ENCODE measurements at regions not wholly inside any gene's neighbourhood (a gene's known extent, or its start where the extent isn't known, plus 50 kb on each side); places are given as distances from the start of the nearest gene placed in this dataset.
A peak's percentile ranks its signal among the peaks of the same experiment; 100 is the strongest.

DNA sequence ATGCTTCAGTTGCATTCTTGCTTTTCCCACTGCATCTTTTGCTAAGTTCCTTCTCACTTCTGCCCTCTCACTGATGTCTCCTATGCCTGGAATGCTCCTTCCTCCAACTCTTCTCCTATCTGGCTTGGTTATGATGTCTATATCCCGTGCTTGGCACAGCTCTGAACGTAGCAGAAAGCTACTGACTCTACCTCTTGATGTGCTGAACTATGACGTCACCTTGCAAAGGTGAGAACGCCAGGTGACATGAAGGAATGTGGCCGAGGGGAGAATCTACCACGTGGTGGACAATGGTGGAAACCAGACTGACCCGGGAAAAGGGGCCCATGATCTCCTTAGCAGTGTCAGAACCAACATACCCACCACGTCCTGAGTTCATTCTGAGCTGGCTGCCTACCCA, 209.7 kb downstream of the SH3BP4 start:
- DNase-seq (ENCODE audit: low read depth), result no peak
- in situ Hi-C loops (cut with HindIII; ENCODE audit: low pct_unique_long_range_greater_than_20kb, low sequenced_read_pairs), result no loop called here

- in situ Hi-C loops (cut with HindIII; ENCODE audit: low pct_unique_long_range_greater_than_20kb, low sequenced_read_pairs), result no loop called here
- peak; percentile 14 for DNase-seq (ENCODE audit: low read depth)
Observed at GRCh38 chr2:235162082-235162836, 210.4 kb downstream of the SH3BP4 start.

DNA sequence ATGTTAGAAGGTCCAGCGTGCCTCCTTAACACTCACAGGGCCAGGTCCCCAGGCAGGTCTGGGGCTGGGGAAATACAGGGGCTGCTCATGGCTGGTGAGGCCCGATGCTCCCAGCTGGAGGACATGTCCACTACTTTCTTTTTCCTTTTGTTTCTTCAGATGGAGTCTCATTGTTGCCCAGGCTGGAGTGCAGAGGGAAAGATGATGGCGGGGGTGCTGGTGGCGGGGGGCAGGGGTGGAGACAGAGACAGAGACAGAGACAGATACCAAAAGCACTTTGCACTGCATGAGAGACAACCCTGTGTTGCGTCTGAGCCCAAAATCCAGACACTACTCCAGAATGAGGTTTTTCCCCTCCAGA, 211.0 kb downstream of the SH3BP4 start:
- in situ Hi-C loops (cut with HindIII; ENCODE audit: low pct_unique_long_range_greater_than_20kb, low sequenced_read_pairs), result no loop called here
- no peak for DNase-seq (ENCODE audit: low read depth)

DNA sequence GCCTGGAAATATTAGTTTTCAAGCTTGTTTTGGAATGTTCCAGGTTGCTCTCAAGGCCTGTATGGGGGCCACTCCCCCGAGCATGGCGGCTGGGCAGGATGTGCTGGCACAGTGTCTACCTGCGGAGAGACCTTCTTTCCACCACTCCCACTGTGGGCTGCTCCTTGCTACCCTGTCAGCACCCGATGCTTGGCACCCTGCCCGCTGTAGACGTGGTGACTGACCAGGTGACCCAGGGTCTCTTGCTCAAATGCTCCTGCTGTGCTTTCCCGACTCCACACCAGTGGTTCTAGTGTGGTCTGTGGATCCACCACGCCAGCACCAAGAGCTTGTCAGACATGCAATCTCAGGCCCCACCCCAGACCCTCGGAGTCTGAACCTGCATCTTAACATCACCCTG, 213.3 kb downstream of the SH3BP4 start:
- in situ Hi-C loops (cut with HindIII; ENCODE audit: low pct_unique_long_range_greater_than_20kb, low sequenced_read_pairs), result no loop called here
- DNase-seq (ENCODE audit: low read depth), result no peak

DNA sequence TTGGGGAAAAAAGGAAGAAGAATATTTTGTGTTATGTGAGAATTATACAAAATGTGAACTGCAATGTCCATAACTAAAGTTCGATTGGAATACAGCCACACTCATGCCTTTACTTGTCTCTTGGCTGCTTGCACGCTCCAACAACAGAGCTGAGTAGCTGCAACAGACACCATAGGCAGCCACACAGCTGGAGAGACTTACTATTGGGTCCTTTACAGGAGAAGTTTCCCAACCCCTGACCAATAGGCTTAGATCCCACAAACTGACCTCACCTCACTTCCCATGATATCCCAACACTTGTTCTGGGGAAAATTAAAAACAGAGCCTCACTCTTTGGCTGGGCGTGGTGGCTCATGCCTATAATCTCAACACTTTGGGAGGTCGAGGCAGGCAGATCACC, 213.8 kb downstream of the SH3BP4 start:
- in situ Hi-C loops (cut with HindIII; ENCODE audit: low pct_unique_long_range_greater_than_20kb, low sequenced_read_pairs), result no loop called here
- no peak for DNase-seq (ENCODE audit: low read depth)

DNA sequence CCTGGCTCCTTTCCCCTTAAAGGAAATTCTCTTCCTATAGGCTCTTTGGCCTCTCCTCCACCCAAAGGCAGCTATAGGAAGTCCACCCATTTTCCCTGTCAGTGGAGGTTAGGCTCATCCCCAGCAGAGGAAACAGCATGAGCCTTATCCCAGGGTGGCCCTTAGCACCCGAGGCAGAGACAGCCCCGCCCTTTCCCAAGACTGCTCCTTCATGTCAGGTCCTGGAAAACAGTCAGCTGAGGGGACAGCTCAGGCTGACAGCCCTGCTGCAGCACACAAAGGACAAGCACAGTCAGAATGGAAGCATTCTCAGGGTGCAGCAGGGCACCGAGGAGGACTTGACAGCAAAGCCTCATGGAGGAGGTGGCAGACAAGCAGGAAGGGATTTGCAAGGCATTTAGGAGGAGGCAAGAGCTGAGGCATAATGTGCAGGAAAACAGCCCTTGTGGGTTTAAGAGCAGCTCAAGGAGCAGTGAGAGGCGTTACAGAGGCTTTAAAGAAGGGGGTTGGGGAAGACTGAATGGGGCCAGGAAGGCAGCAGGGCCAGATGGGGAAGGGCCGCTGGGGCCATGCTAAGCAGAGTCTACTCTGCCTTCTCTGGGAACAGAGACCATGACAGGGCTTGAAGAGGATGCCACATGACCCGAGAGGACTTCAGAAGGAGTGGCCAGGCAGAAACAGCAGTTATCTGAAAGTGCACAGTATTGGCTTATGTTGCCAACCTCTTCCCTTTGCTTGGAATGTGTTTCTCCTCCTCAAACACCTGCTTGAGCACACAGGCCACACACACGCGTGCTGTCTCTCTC, 216.6 kb downstream of the SH3BP4 start:
- DNase-seq (ENCODE audit: low read depth), result no peak
- in situ Hi-C loops (cut with HindIII; ENCODE audit: low pct_unique_long_range_greater_than_20kb, low sequenced_read_pairs), result no loop called here

DNA sequence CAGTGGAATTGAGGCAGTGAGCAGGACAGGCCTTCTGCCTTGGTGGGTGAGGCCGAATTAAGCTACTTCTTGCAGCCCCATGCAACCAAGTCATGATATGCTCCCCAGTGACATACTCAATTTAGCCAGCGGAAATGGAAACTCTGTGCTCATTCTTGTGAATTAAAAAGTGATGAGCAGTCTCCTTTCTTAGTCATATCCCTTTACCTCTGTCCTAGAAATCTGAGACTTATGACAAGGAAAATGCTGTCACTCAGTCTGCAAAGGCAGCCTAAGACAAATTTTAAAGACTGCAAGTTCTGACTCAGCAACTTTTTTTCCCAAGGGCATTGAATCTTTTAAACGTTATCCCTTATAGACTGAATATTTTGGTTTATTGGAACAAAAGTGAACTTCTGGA, 218.2 kb downstream of the SH3BP4 start:
- DNase-seq (ENCODE audit: low read depth), result peak; percentile 61
- in situ Hi-C loops (cut with HindIII; ENCODE audit: low pct_unique_long_range_greater_than_20kb, low sequenced_read_pairs), result no loop called here

DNA sequence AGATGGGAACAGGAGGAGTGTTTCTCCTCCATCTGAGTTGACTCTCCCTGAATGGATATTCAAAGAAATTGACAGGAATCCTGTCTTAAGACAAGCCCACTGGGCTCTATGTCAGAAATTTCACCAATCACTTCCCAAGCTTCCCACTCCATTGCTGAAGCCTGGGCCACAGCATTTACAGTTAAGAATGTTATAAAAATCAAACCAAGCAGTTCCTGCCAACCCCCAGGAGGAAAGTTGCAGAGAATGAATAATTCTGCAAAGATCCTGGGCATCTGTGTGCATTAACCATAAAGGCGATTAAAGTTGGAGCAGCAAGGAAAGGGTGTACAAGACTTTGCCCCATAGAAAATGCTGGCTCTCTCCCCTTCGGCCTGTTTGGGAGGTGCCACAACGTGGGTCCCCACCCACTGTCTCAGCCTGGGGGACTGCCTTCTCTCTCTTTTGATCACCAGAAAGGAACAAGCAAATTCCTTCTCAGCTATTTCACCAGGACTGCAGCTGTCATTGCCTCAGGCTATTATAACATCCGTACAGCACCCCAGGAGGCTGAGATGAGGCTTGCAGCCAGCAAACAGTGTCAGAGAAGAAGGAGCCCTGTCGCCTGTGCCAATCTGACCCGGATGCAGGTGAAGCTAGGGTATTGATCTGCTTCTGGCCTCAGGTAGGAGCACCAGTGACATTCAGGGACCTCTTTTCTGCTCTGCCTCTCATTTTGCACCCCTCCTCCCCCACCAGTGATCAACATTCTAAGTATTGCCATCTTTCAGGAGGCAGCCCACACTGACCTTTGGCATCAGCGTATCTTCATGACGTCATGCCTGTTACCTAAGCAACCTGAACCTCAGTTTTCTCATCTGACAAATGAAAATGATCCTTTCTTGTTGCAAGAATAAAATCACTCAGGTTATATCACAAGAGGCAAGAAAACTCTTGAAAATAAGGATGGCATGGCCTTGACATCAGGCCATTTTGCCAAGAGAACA, 219.0 kb downstream of the SH3BP4 start:
- in situ Hi-C loops (cut with HindIII; ENCODE audit: low pct_unique_long_range_greater_than_20kb, low sequenced_read_pairs), result no loop called here

GRCh38 chr2:235171550-235172031, 219.8 kb downstream of the SH3BP4 start:
- in situ Hi-C loops (cut with HindIII; ENCODE audit: low pct_unique_long_range_greater_than_20kb, low sequenced_read_pairs), result no loop called here
- peak; percentile 58 for DNase-seq (ENCODE audit: low read depth)

More for the DNA sequence above, 219.0 kb downstream of the SH3BP4 start:
- DNase-seq (ENCODE audit: low read depth), result peak; percentile 75

- no peak for DNase-seq (ENCODE audit: low read depth)
- in situ Hi-C loops (cut with HindIII; ENCODE audit: low pct_unique_long_range_greater_than_20kb, low sequenced_read_pairs), result no loop called here
Observed at GRCh38 chr2:235180642-235181041, 228.8 kb downstream of the SH3BP4 start.

DNA sequence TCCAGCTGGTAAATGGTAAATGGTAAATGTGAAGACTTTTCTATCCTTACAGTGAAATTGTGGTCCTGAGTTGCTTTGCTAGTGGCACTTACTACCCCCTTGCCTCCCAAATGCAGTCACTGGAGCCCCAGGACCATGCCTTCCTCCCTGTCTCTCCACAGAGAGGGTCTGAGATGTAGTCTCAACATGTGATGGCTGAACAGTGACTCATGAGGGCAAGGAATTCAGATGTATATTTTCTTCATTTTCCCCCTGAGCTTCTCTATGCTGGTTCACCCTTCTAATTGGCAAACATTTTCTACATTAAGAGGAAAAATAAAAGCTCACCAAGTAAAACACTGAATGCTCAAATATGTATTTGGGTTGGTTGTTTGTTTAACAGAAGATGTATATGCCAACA, 232.0 kb downstream of the SH3BP4 start:
- in situ Hi-C loops (cut with HindIII; ENCODE audit: low pct_unique_long_range_greater_than_20kb, low sequenced_read_pairs), result no loop called here
- no peak for DNase-seq (ENCODE audit: low read depth)

- in situ Hi-C loops (cut with HindIII; ENCODE audit: low pct_unique_long_range_greater_than_20kb, low sequenced_read_pairs), result no loop called here
- no peak for DNase-seq (ENCODE audit: low read depth)
Observed at GRCh38 chr2:235187806-235188205, 236.0 kb downstream of the SH3BP4 start.

GRCh38 chr2:235191486-235191885, 239.7 kb downstream of the SH3BP4 start:
- DNase-seq (ENCODE audit: low read depth), result no peak
- in situ Hi-C loops (cut with HindIII; ENCODE audit: low pct_unique_long_range_greater_than_20kb, low sequenced_read_pairs), result no loop called here

GRCh38 chr2:235191978-235192377, 240.2 kb downstream of the SH3BP4 start:
- in situ Hi-C loops (cut with HindIII; ENCODE audit: low pct_unique_long_range_greater_than_20kb, low sequenced_read_pairs), result no loop called here
- DNase-seq (ENCODE audit: low read depth), result no peak

DNA sequence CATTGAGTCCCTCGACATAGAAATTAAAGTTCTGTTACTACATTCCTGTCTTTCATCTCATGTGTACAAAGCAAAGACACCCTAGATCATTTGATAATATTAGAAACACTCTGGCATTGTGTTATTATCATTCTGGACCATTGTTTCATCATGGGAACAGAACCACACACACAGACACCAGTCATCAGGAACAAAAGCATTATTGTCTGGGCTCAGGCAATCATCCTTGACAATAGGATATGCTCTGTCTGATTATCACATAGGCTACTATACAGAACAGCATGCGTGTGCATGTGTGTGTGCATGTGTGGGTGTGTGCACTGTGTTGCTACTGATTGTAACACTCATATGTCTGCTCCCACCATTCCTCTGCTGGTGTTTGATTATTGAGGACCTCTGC, 242.5 kb downstream of the SH3BP4 start:
- in situ Hi-C loops (cut with HindIII; ENCODE audit: low pct_unique_long_range_greater_than_20kb, low sequenced_read_pairs), result no loop called here
- DNase-seq (ENCODE audit: low read depth), result no peak

DNA sequence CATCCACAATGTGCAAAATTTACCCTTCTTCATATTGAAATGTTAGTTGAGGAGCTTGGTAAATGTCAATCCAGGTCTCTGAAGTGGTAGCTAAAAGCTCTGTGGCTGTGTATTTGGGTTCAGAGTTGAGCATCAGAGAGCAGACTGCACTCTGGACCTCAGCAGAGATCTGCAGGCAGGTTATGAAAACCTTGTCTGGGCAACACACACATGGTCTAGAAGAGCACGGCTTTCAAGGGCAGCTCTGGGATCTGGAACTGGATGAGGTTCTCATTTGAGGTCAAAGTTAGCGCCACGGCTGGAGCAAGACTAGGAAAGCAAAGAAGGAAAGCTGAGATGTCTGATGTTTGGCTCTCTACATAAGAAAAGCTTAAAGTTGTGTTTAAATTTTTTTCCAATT, 243.0 kb downstream of the SH3BP4 start:
- DNase-seq (ENCODE audit: low read depth), result no peak
- in situ Hi-C loops (cut with HindIII; ENCODE audit: low pct_unique_long_range_greater_than_20kb, low sequenced_read_pairs), result no loop called here

- in situ Hi-C loops (cut with HindIII; ENCODE audit: low pct_unique_long_range_greater_than_20kb, low sequenced_read_pairs), result no loop called here
- no peak for DNase-seq (ENCODE audit: low read depth)
Observed at GRCh38 chr2:235195921-235196320, 244.1 kb downstream of the SH3BP4 start.

- in situ Hi-C loops (cut with HindIII; ENCODE audit: low pct_unique_long_range_greater_than_20kb, low sequenced_read_pairs), result no loop called here
- no peak for DNase-seq (ENCODE audit: low read depth)
Observed at GRCh38 chr2:235199128-235199527, 247.3 kb downstream of the SH3BP4 start.

DNA sequence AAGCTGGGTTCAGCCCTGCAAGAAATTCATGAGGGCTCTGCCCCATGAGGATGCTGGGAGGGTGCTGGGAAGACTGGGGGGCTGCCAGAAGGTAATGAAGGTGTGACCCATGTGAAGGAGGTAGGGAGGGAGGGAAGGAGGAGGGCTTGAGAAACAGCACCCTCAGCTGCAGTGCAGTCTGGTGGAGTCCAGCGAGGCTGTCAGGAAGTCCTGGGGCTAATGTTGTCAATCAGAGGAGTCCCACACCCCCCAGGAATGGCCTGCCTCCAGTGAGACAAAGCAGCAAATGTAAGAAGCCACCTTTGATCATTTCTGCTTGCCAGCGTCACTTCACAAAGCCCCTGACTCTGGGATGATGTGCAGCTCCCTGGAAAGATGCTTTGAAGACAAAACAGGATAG, 248.4 kb downstream of the SH3BP4 start:
- in situ Hi-C loops (cut with HindIII; ENCODE audit: low pct_unique_long_range_greater_than_20kb, low sequenced_read_pairs), result no loop called here
- no peak for DNase-seq (ENCODE audit: low read depth)

Data from Caki2 (cell line).